ENCODE measurements at regions not wholly inside any gene's neighbourhood (a gene's known extent, or its start where the extent isn't known, plus 50 kb on each side); places are given as distances from the start of the nearest gene placed in this dataset.
A peak's percentile ranks its signal among the peaks of the same experiment; 100 is the strongest.

- H3K27ac ChIP-seq (ENCODE audit: low read depth in 1 of 2, low read length in 2 of 2): no peak overlapping the region
- peaks cover 7 to 19% (median 13%) of the 10 kb centered on the region in 4 donors for H3K4me1 ChIP-seq (ENCODE audit: control insufficient read depth in 4 of 4, insufficient read depth in 4 of 4, low read length in 3 of 4)
- WGBS: 90% methylated on average over 6 of the region's 6 CpGs
- peak; percentile 69 for TF ChIP-seq NR2F2 (IDR thresholded peaks at IDR 0.05)
- no peak for TF ChIP-seq RAD21 (IDR thresholded peaks at IDR 0.05)
- H3K9ac ChIP-seq (ENCODE audit: low read depth in 1 of 2, low read length in 2 of 2): no peak overlapping the region
- no peaks in the 10 kb centered on the region for H3K36me3 ChIP-seq (ENCODE audit: control insufficient read depth in 4 of 4, insufficient read depth in 3 of 4, low read depth in 1 of 4, low read length in 3 of 4)
- H3K27me3 ChIP-seq (ENCODE audit: control insufficient read depth in 4 of 4, insufficient read depth in 4 of 4, low read length in 3 of 4): no peaks in the 10 kb centered on the region
- no peaks in the 10 kb centered on the region for H3K9me3 ChIP-seq (ENCODE audit: control insufficient read depth in 4 of 4, low read length in 3 of 4)
- H3K4me3 ChIP-seq (ENCODE audit: low read depth in 1 of 3, low read length in 3 of 3): no peak overlapping the region
- peak; percentile 20 for DNase-seq (ENCODE audit: low spot score)
Measured at GRCh38 chr1:228983231-228983660, 248.0 kb downstream of the RHOU start.

GRCh38 chr1:228983661-228984060 is 248.4 kb downstream of the RHOU start:
- H3K9ac ChIP-seq (ENCODE audit: low read depth in 1 of 2, low read length in 2 of 2): no peak overlapping the region
- no peaks in the 10 kb centered on the region for H3K27me3 ChIP-seq (ENCODE audit: control insufficient read depth in 4 of 4, insufficient read depth in 4 of 4, low read length in 3 of 4)
- DNase-seq (ENCODE audit: low spot score): no peak
- peaks cover 7 to 15% (median 10%) of the 10 kb centered on the region in 4 donors for H3K4me1 ChIP-seq (ENCODE audit: control insufficient read depth in 4 of 4, insufficient read depth in 4 of 4, low read length in 3 of 4)
- no peaks in the 10 kb centered on the region for H3K9me3 ChIP-seq (ENCODE audit: control insufficient read depth in 4 of 4, low read length in 3 of 4)
- H3K27ac ChIP-seq (ENCODE audit: low read depth in 1 of 2, low read length in 2 of 2): no peak overlapping the region
- TF ChIP-seq NR2F2 (IDR thresholded peaks at IDR 0.05) (peak; percentile 8), RXRA (IDR thresholded peaks at IDR 0.05) (peak in 1 of 2 donors; percentile 61), HNF4A (conservative IDR thresholded peaks at IDR 0.05) (peak in 1 of 2 donors; percentile 41), HNF4G (IDR thresholded peaks at IDR 0.05) (no peak), TAF1 (conservative IDR thresholded peaks at IDR 0.05) (no peak), RAD21 (IDR thresholded peaks at IDR 0.05) (peak in 1 of 2 donors; percentile 33), JUND (IDR thresholded peaks at IDR 0.05) (peak in 1 of 2 donors; percentile 21), FOXA2 (IDR thresholded peaks at IDR 0.05) (peak; percentile 28), CTCF (IDR thresholded peaks at IDR 0.05; ENCODE audit: low read depth, low read length, missing input control) (no peak), YY1 (IDR thresholded peaks at IDR 0.05) (peak; percentile 39)
- H3K4me3 ChIP-seq (ENCODE audit: low read depth in 1 of 3, low read length in 3 of 3): no peak overlapping the region
- H3K36me3 ChIP-seq (ENCODE audit: control insufficient read depth in 4 of 4, insufficient read depth in 3 of 4, low read depth in 1 of 4, low read length in 3 of 4): no peaks in the 10 kb centered on the region
- 65% methylated on average over 4 of the region's 4 CpGs for WGBS

GRCh38 chr1:228984107-228984506 is 248.8 kb downstream of the RHOU start:
- Histone ChIP-seq H3K27me3 (ENCODE audit: control insufficient read depth in 4 of 4, insufficient read depth in 4 of 4, low read length in 3 of 4) (no peaks in the 10 kb centered on the region), H3K4me3 (ENCODE audit: low read depth in 1 of 3, low read length in 3 of 3) (no peak overlapping the region), H3K9me3 (ENCODE audit: control insufficient read depth in 4 of 4, low read length in 3 of 4) (no peaks in the 10 kb centered on the region), H3K36me3 (ENCODE audit: control insufficient read depth in 4 of 4, insufficient read depth in 3 of 4, low read depth in 1 of 4, low read length in 3 of 4) (no peaks in the 10 kb centered on the region), H3K9ac (ENCODE audit: low read depth in 1 of 2, low read length in 2 of 2) (no peak overlapping the region), H3K27ac (ENCODE audit: low read depth in 1 of 2, low read length in 2 of 2) (no peak overlapping the region), H3K4me1 (ENCODE audit: control insufficient read depth in 4 of 4, insufficient read depth in 4 of 4, low read length in 3 of 4) (peaks cover 4 to 10% (median 7%) of the 10 kb centered on the region in 4 donors)
- DNase-seq (ENCODE audit: low spot score): no peak
- WGBS: 96% methylated on average over 1 of the region's 1 CpG
- TF ChIP-seq GABPA (IDR thresholded peaks at IDR 0.05 in 1 of 2, conservative IDR thresholded peaks at IDR 0.05 in 1 of 2) (no peak), JUND (IDR thresholded peaks at IDR 0.05) (no peak), HNF4G (IDR thresholded peaks at IDR 0.05) (no peak), FOXA2 (IDR thresholded peaks at IDR 0.05) (no peak), RAD21 (IDR thresholded peaks at IDR 0.05) (no peak), MAX (IDR thresholded peaks at IDR 0.05) (no peak), SP1 (IDR thresholded peaks at IDR 0.05) (no peak), TAF1 (conservative IDR thresholded peaks at IDR 0.05) (no peak), REST (IDR thresholded peaks at IDR 0.05) (no peak), HNF4A (conservative IDR thresholded peaks at IDR 0.05) (no peak), ZBTB33 (IDR thresholded peaks at IDR 0.05) (no peak), CTCF (IDR thresholded peaks at IDR 0.05; ENCODE audit: low read depth, low read length, missing input control) (no peak), YY1 (IDR thresholded peaks at IDR 0.05) (no peak), ATF3 (IDR thresholded peaks at IDR 0.05) (no peak), NR2F2 (IDR thresholded peaks at IDR 0.05) (no peak)

Measured in liver (tissue), 8 donors.